Suprapubic skin (tissue), 4 donors: ENCODE measurements at regions not wholly inside any gene's neighbourhood (a gene's known extent, or its start where the extent isn't known, plus 50 kb on each side); places are given as distances from the start of the nearest gene placed in this dataset.

ENCODE experiments used
- CTCF ChIP-seq, 2 donors: fragments of 200-600 bp in 1 of 2; fragments of 450-650 bp in 1 of 2; sonication (generic) in 1 of 2; IDR thresholded peaks; one replicate each; pipeline ENCODE4 v1.5.1; 2016 to 2019; ENCODE audit warnings: antibody characterized with exemption in 2 of 2, mild to moderate bottlenecking in 1 of 2, moderate library complexity in 1 of 2
- EP300 ChIP-seq: sonication (generic); formaldehyde crosslinking; IDR thresholded peaks from one replicate; pipeline ENCODE4 v1.6.1; 2017; ENCODE audit warnings: antibody characterized with exemption
- POLR2A ChIP-seq, 2 donors: fragments of 450-650 bp; IDR thresholded peaks; one replicate each; pipeline ENCODE4 v1.6.1; 2017; ENCODE audit warnings: antibody characterized with exemption in 2 of 2, mild to moderate bottlenecking in 2 of 2, moderate library complexity in 2 of 2
- POLR2AphosphoS5 ChIP-seq, 3 donors: sonication (generic); formaldehyde crosslinking; IDR thresholded peaks; one replicate each; pipeline ENCODE4 v1.6.1; 2017; ENCODE audit warnings: antibody characterized with exemption in 3 of 3

GRCh38 chrX:46375831-46376230 is 169.4 kb downstream of the ZNF674 start:
- TF ChIP-seq EP300 (no peak), CTCF (IDR thresholded peaks at IDR 0.05) (no peak), POLR2A (IDR thresholded peaks at IDR 0.05) (no peak), POLR2AphosphoS5 (IDR thresholded peaks at IDR 0.05) (no peak)
